ENCODE measurements at regions not wholly inside any gene's neighbourhood (a gene's known extent, or its start where the extent isn't known, plus 50 kb on each side); places are given as distances from the start of the nearest gene placed in this dataset.

GRCh38 chr21:35326677-35327076 lies 277.6 kb upstream of the RUNX1 start:
- no peak for DNase-seq

GRCh38 chr21:35325953-35326352 lies 276.9 kb upstream of the RUNX1 start:
- DNase-seq = no peak

- DNase-seq = no peak
Observed at GRCh38 chr21:35324372-35325220, 275.5 kb upstream of the RUNX1 start.

GRCh38 chr21:35323947-35324346 lies 274.8 kb upstream of the RUNX1 start:
- DNase-seq = no peak

GRCh38 chr21:35321322-35322200 lies 272.5 kb upstream of the RUNX1 start:
- DNase-seq = no peak

GRCh38 chr21:35319684-35320283 lies 270.7 kb upstream of the RUNX1 start:
- DNase-seq = no peak

- DNase-seq = no peak
Observed at GRCh38 chr21:35316933-35317332, 267.8 kb upstream of the RUNX1 start.

GRCh38 chr21:35316456-35316855 lies 267.4 kb upstream of the RUNX1 start:
- DNase-seq = no peak

- no peak for DNase-seq
Observed at GRCh38 chr21:35314857-35315582, 265.9 kb upstream of the RUNX1 start.

GRCh38 chr21:35311985-35312384 lies 262.9 kb upstream of the RUNX1 start:
- DNase-seq = no peak

GRCh38 chr21:35309316-35309715 lies 260.2 kb upstream of the RUNX1 start:
- DNase-seq = no peak

- no peak for DNase-seq
Observed at GRCh38 chr21:35303085-35303484, 254.0 kb upstream of the RUNX1 start.

GRCh38 chr21:35298757-35299156 lies 249.7 kb upstream of the RUNX1 start:
- DNase-seq = no peak

GRCh38 chr21:35297665-35298064 lies 248.6 kb upstream of the RUNX1 start:
- DNase-seq = no peak

- DNase-seq = no peak
Observed at GRCh38 chr21:35294231-35294898, 245.3 kb upstream of the RUNX1 start.

GRCh38 chr21:35291973-35292627 lies 243.0 kb upstream of the RUNX1 start:
- no peak for DNase-seq

GRCh38 chr21:35291034-35291433 lies 241.9 kb upstream of the RUNX1 start:
- no peak for DNase-seq

GRCh38 chr21:35288238-35288637 lies 239.1 kb upstream of the RUNX1 start:
- no peak for DNase-seq

- DNase-seq = no peak
Observed at GRCh38 chr21:35284199-35284598, 235.1 kb upstream of the RUNX1 start.

GRCh38 chr21:35282944-35283343 lies 233.8 kb upstream of the RUNX1 start:
- DNase-seq = no peak

GRCh38 chr21:35281956-35282355 lies 232.9 kb upstream of the RUNX1 start:
- no peak for DNase-seq

- DNase-seq = no peak
Observed at GRCh38 chr21:35280231-35280630, 231.1 kb upstream of the RUNX1 start.
